Neural cell (in vitro differentiated cells): ENCODE measurements at regions not wholly inside any gene's neighbourhood (a gene's known extent, or its start where the extent isn't known, plus 50 kb on each side); places are given as distances from the start of the nearest gene placed in this dataset.

Experiments used
- H2AFZ ChIP-seq: fragments of 200-600, 300-800 bp; sonication (generic), shearing (Covaris generic); 2 replicates; pipeline ENCODE4 v1.6.0; 2014; ENCODE audit warnings: low read depth, mild to moderate bottlenecking, antibody characterized with exemption, low read length, moderate library complexity
- H3F3A ChIP-seq: fragments of 200-600 bp; shearing (Covaris generic); 2 replicates; pipeline ENCODE4 v1.6.1; 2016; ENCODE audit warnings: mild to moderate bottlenecking, moderate library complexity, mixed read lengths, antibody characterized with exemption, low read length; ENCODE audit not compliant: insufficient read depth, poor library complexity, severe bottlenecking
- H3K27ac ChIP-seq: fragments of 200-600, 300-800 bp; sonication (generic), shearing (Covaris generic); 2 replicates; pipeline ENCODE4 v1.5.1; 2014; ENCODE audit warnings: mild to moderate bottlenecking, low read length, moderate library complexity
- H3K27me3 ChIP-seq: fragments of 300-800, 200-600 bp; sonication (generic), shearing (Covaris generic); 2 replicates; pipeline ENCODE4 v1.6.0; 2014; ENCODE audit warnings: mild to moderate bottlenecking, low read depth, low read length, moderate library complexity; ENCODE audit not compliant: insufficient read depth
- H3K36me3 ChIP-seq: fragments of 300-800, 200-600 bp; sonication (generic), shearing (Covaris generic); 2 replicates; pipeline ENCODE4 v1.5.1; 2014; ENCODE audit warnings: mild to moderate bottlenecking, antibody characterized with exemption, low read length, moderate library complexity; ENCODE audit not compliant: insufficient read depth
- H3K4me2 ChIP-seq: fragments of 300-800, 200-600 bp; sonication (generic), shearing (Covaris generic); 2 replicates; pipeline ENCODE4 v1.6.0; 2014; ENCODE audit warnings: mild to moderate bottlenecking, low read length
- H3K4me3 ChIP-seq: fragments of 300-800, 200-600 bp; sonication (generic), shearing (Covaris generic); 2 replicates; pipeline ENCODE4 v1.5.1; 2014; ENCODE audit warnings: mild to moderate bottlenecking, low read length, moderate library complexity
- H3K79me2 ChIP-seq: fragments of 200-600 bp; shearing (Covaris generic); replicated peaks from 2 replicates; pipeline ENCODE4 v1.6.0; 2014; ENCODE audit warnings: mild to moderate bottlenecking, low read length, moderate library complexity; ENCODE audit not compliant: insufficient read depth
- H3K9ac ChIP-seq: fragments of 300-800, 200-600 bp; sonication (generic), shearing (Covaris generic); 2 replicates; pipeline ENCODE4 v1.6.1; 2016; ENCODE audit warnings: mild to moderate bottlenecking, low read length, mixed read lengths
- H3K9me2 ChIP-seq: fragments of 200-600 bp; shearing (Covaris generic); 2 replicates; pipeline ENCODE4 v1.6.1; 2016; ENCODE audit warnings: mild to moderate bottlenecking, low read length, mixed read lengths; ENCODE audit not compliant: insufficient read depth
- H3K9me3 ChIP-seq: fragments of 200-600, 300-800 bp; sonication (generic), shearing (Covaris generic); 2 replicates; pipeline ENCODE4 v1.6.1; 2016; ENCODE audit warnings: mild to moderate bottlenecking, mixed run types, low read length, moderate library complexity, mixed read lengths
- H4K20me1 ChIP-seq: fragments of 200-600 bp; shearing (Covaris generic); 2 replicates; pipeline ENCODE4 v1.6.1; 2016; ENCODE audit warnings: mild to moderate bottlenecking, mixed run types; ENCODE audit not compliant: insufficient read depth
- EP300 ChIP-seq: fragments of 450-650 bp; conservative IDR thresholded peaks from 2 replicates; pipeline ENCODE4 v1.6.1; 2014; ENCODE audit warnings: antibody characterized with exemption, mild to moderate bottlenecking, moderate library complexity; ENCODE audit not compliant: poor library complexity, severe bottlenecking
- EZH2 ChIP-seq: fragments of 200-600, 300-800 bp; shearing (Covaris generic), sonication (generic); IDR thresholded peaks from 2 replicates; pipeline ENCODE4 v1.6.1; 2014; ENCODE audit warnings: antibody characterized with exemption, low read length, borderline replicate concordance, mild to moderate bottlenecking; ENCODE audit not compliant: insufficient read depth, poor library complexity, severe bottlenecking
- MXI1 ChIP-seq: fragments of 450-650 bp; conservative IDR thresholded peaks from 2 replicates; pipeline ENCODE4 v1.6.1; 2014; ENCODE audit warnings: antibody characterized with exemption, mild to moderate bottlenecking; ENCODE audit not compliant: poor library complexity, severe bottlenecking
- POLR2AphosphoS5 ChIP-seq: IDR thresholded peaks from 2 replicates; pipeline ENCODE4 v1.6.1; 2012
- RAD21 ChIP-seq: fragments of 450-650 bp; conservative IDR thresholded peaks from 2 replicates; pipeline ENCODE4 v1.6.1; 2014; ENCODE audit warnings: antibody characterized with exemption, mild to moderate bottlenecking, moderate library complexity
- TAF1 ChIP-seq: IDR thresholded peaks from 2 replicates; pipeline ENCODE4 v1.6.1; 2012; ENCODE audit warnings: low read depth
- TF ChIP-seq, protein P1 (sequence below): IDR thresholded peaks from 2 replicates; pipeline ENCODE4 v1.6.1; 2012; ENCODE audit warnings: borderline replicate concordance
- TF ChIP-seq, protein P2 (sequence below): fragments of 450-650 bp; IDR thresholded peaks from 2 replicates; pipeline ENCODE4 v1.5.1; 2014; ENCODE audit warnings: antibody characterized with exemption, mild to moderate bottlenecking, moderate library complexity; ENCODE audit not compliant: poor library complexity, severe bottlenecking

DNA sequence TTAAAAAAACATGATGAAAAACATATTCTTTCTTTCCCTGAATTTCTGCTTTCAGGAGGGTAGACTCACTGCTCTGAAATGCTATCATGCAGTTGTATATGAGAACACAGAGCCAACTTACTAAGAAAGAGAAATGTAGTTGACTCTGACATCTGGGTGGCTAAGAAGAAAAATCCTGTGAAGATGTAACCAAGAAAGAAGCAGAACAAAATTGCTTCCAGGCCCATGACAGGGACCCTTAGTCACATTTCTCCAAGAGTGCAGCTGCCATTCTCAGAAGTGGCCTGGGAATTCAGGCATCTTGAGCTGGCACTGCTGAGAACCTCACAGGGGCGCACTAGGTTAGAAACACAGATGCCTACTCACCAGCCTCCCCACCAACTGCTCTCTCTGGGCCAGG, 73.6 kb downstream of the RPL27A start:
- H3K9me2 ChIP-seq, result no peaks in the 10 kb centered on the region
- no peaks in the 10 kb centered on the region for H3K9me3 ChIP-seq
- no peaks in the 10 kb centered on the region for H3K27me3 ChIP-seq
- no peak for TF ChIP-seq TAF1
- no peak for TF ChIP-seq EZH2
- no peak for TF ChIP-seq EP300
- TF ChIP-seq, protein P1, sequence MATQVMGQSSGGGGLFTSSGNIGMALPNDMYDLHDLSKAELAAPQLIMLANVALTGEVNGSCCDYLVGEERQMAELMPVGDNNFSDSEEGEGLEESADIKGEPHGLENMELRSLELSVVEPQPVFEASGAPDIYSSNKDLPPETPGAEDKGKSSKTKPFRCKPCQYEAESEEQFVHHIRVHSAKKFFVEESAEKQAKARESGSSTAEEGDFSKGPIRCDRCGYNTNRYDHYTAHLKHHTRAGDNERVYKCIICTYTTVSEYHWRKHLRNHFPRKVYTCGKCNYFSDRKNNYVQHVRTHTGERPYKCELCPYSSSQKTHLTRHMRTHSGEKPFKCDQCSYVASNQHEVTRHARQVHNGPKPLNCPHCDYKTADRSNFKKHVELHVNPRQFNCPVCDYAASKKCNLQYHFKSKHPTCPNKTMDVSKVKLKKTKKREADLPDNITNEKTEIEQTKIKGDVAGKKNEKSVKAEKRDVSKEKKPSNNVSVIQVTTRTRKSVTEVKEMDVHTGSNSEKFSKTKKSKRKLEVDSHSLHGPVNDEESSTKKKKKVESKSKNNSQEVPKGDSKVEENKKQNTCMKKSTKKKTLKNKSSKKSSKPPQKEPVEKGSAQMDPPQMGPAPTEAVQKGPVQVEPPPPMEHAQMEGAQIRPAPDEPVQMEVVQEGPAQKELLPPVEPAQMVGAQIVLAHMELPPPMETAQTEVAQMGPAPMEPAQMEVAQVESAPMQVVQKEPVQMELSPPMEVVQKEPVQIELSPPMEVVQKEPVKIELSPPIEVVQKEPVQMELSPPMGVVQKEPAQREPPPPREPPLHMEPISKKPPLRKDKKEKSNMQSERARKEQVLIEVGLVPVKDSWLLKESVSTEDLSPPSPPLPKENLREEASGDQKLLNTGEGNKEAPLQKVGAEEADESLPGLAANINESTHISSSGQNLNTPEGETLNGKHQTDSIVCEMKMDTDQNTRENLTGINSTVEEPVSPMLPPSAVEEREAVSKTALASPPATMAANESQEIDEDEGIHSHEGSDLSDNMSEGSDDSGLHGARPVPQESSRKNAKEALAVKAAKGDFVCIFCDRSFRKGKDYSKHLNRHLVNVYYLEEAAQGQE, result no peak
- TF ChIP-seq RAD21, result no peak
- no peak for TF ChIP-seq MXI1
- TF ChIP-seq, protein P2, sequence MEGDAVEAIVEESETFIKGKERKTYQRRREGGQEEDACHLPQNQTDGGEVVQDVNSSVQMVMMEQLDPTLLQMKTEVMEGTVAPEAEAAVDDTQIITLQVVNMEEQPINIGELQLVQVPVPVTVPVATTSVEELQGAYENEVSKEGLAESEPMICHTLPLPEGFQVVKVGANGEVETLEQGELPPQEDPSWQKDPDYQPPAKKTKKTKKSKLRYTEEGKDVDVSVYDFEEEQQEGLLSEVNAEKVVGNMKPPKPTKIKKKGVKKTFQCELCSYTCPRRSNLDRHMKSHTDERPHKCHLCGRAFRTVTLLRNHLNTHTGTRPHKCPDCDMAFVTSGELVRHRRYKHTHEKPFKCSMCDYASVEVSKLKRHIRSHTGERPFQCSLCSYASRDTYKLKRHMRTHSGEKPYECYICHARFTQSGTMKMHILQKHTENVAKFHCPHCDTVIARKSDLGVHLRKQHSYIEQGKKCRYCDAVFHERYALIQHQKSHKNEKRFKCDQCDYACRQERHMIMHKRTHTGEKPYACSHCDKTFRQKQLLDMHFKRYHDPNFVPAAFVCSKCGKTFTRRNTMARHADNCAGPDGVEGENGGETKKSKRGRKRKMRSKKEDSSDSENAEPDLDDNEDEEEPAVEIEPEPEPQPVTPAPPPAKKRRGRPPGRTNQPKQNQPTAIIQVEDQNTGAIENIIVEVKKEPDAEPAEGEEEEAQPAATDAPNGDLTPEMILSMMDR, result no peak
- TF ChIP-seq POLR2AphosphoS5, result no peak
- H3K79me2 ChIP-seq, result no peaks in the 10 kb centered on the region
- H3K4me3 ChIP-seq, result no peak overlapping the region
- no peaks in the 10 kb centered on the region for H3K36me3 ChIP-seq
- no peak overlapping the region for H2AFZ ChIP-seq
- no peaks in the 10 kb centered on the region for H4K20me1 ChIP-seq
- no peak overlapping the region for H3K4me2 ChIP-seq
- H3K9ac ChIP-seq, result no peak overlapping the region
- H3K27ac ChIP-seq, result no peak overlapping the region
- H3F3A ChIP-seq, result no peaks in the 10 kb centered on the region

DNA sequence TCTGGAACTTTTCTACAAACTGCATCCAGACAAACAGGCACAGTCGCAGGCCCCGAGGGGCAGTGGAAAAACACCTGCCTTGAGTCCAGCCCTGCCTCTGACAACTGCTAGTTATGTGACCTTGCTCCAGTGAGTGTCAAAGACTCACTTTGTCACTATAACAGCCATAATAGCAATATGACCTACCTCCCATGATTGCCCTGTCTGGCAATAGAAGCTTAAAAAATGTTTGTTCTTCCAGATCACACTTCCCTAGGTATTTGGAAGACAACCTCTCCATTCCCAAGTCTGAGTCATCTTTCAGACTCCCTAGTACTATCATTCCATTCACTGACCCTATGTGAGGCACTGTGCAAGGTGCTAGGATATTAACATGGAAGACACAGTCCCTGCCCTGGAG, 74.5 kb downstream of the RPL27A start:
- Histone ChIP-seq H3K79me2 (no peaks in the 10 kb centered on the region), H3F3A (no peaks in the 10 kb centered on the region), H3K4me3 (no peak overlapping the region), H4K20me1 (no peaks in the 10 kb centered on the region), H3K9me3 (no peaks in the 10 kb centered on the region), H3K9me2 (no peaks in the 10 kb centered on the region), H2AFZ (no peak overlapping the region), H3K27me3 (no peaks in the 10 kb centered on the region), H3K27ac (no peak overlapping the region), H3K36me3 (no peaks in the 10 kb centered on the region), H3K4me2 (no peak overlapping the region), H3K9ac (no peak overlapping the region)
- TF ChIP-seq, protein P2, result no peak
- no peak for TF ChIP-seq POLR2AphosphoS5
- TF ChIP-seq, protein P1, result no peak
